B cell (primary cell): ENCODE measurements at regions not wholly inside any gene's neighbourhood (a gene's known extent, or its start where the extent isn't known, plus 50 kb on each side); places are given as distances from the start of the nearest gene placed in this dataset.

ENCODE experiments used
- ATAC-seq: fragments of 200-7000 bp; cut with Tn5 transposase; one replicate; pipeline ENCODE4 v1.10.0; 2021; ENCODE audit warnings: low read depth, mild to moderate bottlenecking, moderate number of reproducible peaks, moderate library complexity
- CTCF ChIA-PET: fragments of 350-600 bp; sonication (Branson Sonifier 250); formaldehyde crosslinking; loops from one replicate; lab custom pipeline; 2021; ENCODE audit warnings: antibody characterized with exemption, inconsistent platforms; lab: Charles Lee
- POLR2A ChIA-PET: fragments of 350-600 bp; sonication (Branson Sonifier 250); formaldehyde crosslinking; loops from one replicate; lab custom pipeline; 2021; ENCODE audit warnings: antibody characterized with exemption; lab: Charles Lee
- DNase-seq: peaks from one replicate; pipeline ENCODE4 v3.0.0; 2013
- H2AFZ ChIP-seq: 2 replicates; pipeline ENCODE4 v1.6.1; 2012; ENCODE audit warnings: mild to moderate bottlenecking, low read depth, low read length; ENCODE audit not compliant: insufficient read depth, poor library complexity, severe bottlenecking
- H3K27ac ChIP-seq, 2 donors: 1 replicate in 1 of 2; 2 replicates in 1 of 2; pipeline ENCODE4 v1.5.1; 2012 to 2013; ENCODE audit warnings: low read length in 2 of 2, mild to moderate bottlenecking in 2 of 2, moderate library complexity in 1 of 2
- H3K27me3 ChIP-seq, 4 experiments: fragments of 200-600 bp in 1 of 4; sonication (generic) in 1 of 4; replicated peaks in 1 of 4; 1 replicate in 2 of 4; 2 replicates in 2 of 4; pipeline versions ENCODE4 v1.6.1 to v1.7.0; 2013 to 2016; ENCODE audit warnings: low read length in 3 of 4, mild to moderate bottlenecking in 2 of 4, mixed read lengths in 1 of 4, moderate library complexity in 1 of 4; ENCODE audit not compliant: insufficient read depth in 4 of 4, control insufficient read depth in 3 of 4; ENCODE audit errors: control extremely low read depth in 1 of 4
- H3K36me3 ChIP-seq, 2 experiments: replicated peaks in 1 of 2; 1 replicate in 1 of 2; 2 replicates in 1 of 2; pipeline versions ENCODE4 v1.6.1 to v1.7.1; 2013; ENCODE audit warnings: low read length in 1 of 2; ENCODE audit not compliant: insufficient read depth in 2 of 2, control insufficient read depth in 1 of 2; ENCODE audit errors: control extremely low read depth in 1 of 2, extremely low read depth in 1 of 2
- H3K4me1 ChIP-seq, 2 donors: fragments of 200-600 bp in 1 of 2; sonication (generic) in 1 of 2; 1 replicate in 1 of 2; 2 replicates in 1 of 2; pipeline versions ENCODE4 v1.5.1 to v1.6.1; 2013 to 2017; ENCODE audit warnings: low read length in 2 of 2; ENCODE audit not compliant: control insufficient read depth in 2 of 2, insufficient read depth in 2 of 2
- H3K4me2 ChIP-seq: replicated peaks from 2 replicates; pipeline ENCODE3; 2012; ENCODE audit warnings: mild to moderate bottlenecking, low read depth, low read length; ENCODE audit not compliant: poor library complexity, severe bottlenecking
- H3K4me3 ChIP-seq, 5 experiments: fragments of 200-600 bp in 1 of 5; sonication (generic) in 1 of 5; 1 replicate in 3 of 5; 2 replicates in 2 of 5; pipeline versions ENCODE4 v1.5.1 to v1.7.0; 2011 to 2016; ENCODE audit warnings: low read length in 4 of 5, mild to moderate bottlenecking in 4 of 5, low read depth in 2 of 5, control low read depth in 1 of 5, moderate library complexity in 1 of 5; ENCODE audit not compliant: insufficient read depth in 1 of 5; ENCODE audit errors: control extremely low read depth in 1 of 5, extremely low read depth in 1 of 5
- H3K79me2 ChIP-seq: fragments of 200-600 bp; sonication (generic); one replicate; pipeline ENCODE4 v1.6.0; 2016; ENCODE audit warnings: low read length; ENCODE audit not compliant: control insufficient read depth, insufficient read depth
- H3K9ac ChIP-seq: fragments of 200-600 bp; sonication (generic); 2 replicates; pipeline ENCODE4 v1.6.1; 2017; ENCODE audit warnings: mild to moderate bottlenecking, low read length, moderate library complexity
- H3K9me3 ChIP-seq, 3 donors: one replicate each; pipeline versions ENCODE4 v1.6.1 to v1.7.1; 2013; ENCODE audit warnings: low read length in 2 of 3; ENCODE audit not compliant: control insufficient read depth in 2 of 3, insufficient read depth in 1 of 3; ENCODE audit errors: control extremely low read depth in 1 of 3
- H4K20me1 ChIP-seq: 2 replicates; pipeline ENCODE4 v1.6.0; 2012; ENCODE audit warnings: mild to moderate bottlenecking, low read length; ENCODE audit not compliant: insufficient read depth, control insufficient read depth, poor library complexity, severe bottlenecking
- H3K27ac Mint-ChIP-seq: one replicate; pipeline ENCODE4 v1.8.0; 2021; ENCODE audit warnings: mixed read lengths
- H3K27me3 Mint-ChIP-seq: one replicate; pipeline ENCODE4 v1.8.0; 2021; ENCODE audit warnings: mixed read lengths
- H3K4me1 Mint-ChIP-seq: one replicate; pipeline ENCODE4 v1.8.0; 2021; ENCODE audit warnings: mixed read lengths
- H3K4me3 Mint-ChIP-seq: one replicate; pipeline ENCODE4 v1.8.0; 2021; ENCODE audit warnings: mixed read lengths
- H3K9me3 Mint-ChIP-seq: one replicate; pipeline ENCODE4 v1.8.0; 2022; ENCODE audit warnings: mixed read lengths; ENCODE audit not compliant: insufficient read depth
- EZH2 ChIP-seq: IDR thresholded peaks from 2 replicates; pipeline ENCODE4 v1.6.1; 2012; ENCODE audit warnings: borderline replicate concordance, low read depth, mild to moderate bottlenecking, moderate library complexity, low read length; ENCODE audit not compliant: insufficient read depth, poor library complexity, severe bottlenecking
- WGBS: methylation state at CpG from one replicate; pipeline ENCODE4 v1.1.5; 2013; ENCODE audit warnings: missing lambda C conversion rate; ENCODE audit not compliant: insufficient coverage; 5-methylcytosine and 5-hydroxymethylcytosine counted together
- intact Hi-C: fragments of 100-400 bp; cut with micrococcal nuclease; formaldehyde crosslinking; loops from one replicate; pipeline ENCODE4 v1.10.0; 2022
- TF ChIP-seq, protein P1 (sequence below): fragments of 200-600 bp; IDR thresholded peaks from one replicate; pipeline ENCODE4 v1.8.0; 2022; ENCODE audit warnings: antibody characterized with exemption, mild to moderate bottlenecking

- POLR2A ChIA-PET, result no interaction called here
- Histone ChIP-seq H3K4me3 (no peak overlapping the region), H4K20me1 (no peaks in the 10 kb centered on the region), H3K9me3 (peaks cover 0 to 5% (median 0%) of the 10 kb centered on the region in 3 donors), H3K27ac (no peak overlapping the region), H3K27me3 (no peaks in the 10 kb centered on the region), H3K36me3 (no peaks in the 10 kb centered on the region), H3K79me2 (no peaks in the 10 kb centered on the region), H3K9ac (no peak overlapping the region), H3K4me1 (no peaks in the 10 kb centered on the region), H3K4me2 (no peak overlapping the region), H2AFZ (no peak overlapping the region)
- H3K4me1 Mint-ChIP-seq, result no peaks in the 10 kb centered on the region
- TF ChIP-seq, protein P1, sequence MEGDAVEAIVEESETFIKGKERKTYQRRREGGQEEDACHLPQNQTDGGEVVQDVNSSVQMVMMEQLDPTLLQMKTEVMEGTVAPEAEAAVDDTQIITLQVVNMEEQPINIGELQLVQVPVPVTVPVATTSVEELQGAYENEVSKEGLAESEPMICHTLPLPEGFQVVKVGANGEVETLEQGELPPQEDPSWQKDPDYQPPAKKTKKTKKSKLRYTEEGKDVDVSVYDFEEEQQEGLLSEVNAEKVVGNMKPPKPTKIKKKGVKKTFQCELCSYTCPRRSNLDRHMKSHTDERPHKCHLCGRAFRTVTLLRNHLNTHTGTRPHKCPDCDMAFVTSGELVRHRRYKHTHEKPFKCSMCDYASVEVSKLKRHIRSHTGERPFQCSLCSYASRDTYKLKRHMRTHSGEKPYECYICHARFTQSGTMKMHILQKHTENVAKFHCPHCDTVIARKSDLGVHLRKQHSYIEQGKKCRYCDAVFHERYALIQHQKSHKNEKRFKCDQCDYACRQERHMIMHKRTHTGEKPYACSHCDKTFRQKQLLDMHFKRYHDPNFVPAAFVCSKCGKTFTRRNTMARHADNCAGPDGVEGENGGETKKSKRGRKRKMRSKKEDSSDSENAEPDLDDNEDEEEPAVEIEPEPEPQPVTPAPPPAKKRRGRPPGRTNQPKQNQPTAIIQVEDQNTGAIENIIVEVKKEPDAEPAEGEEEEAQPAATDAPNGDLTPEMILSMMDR, result no peak
- TF ChIP-seq EZH2, result no peak
- intact Hi-C loops, result no loop called here
- no peak overlapping the region for H3K4me3 Mint-ChIP-seq
- CTCF ChIA-PET, result no interaction called here
- no peaks in the 10 kb centered on the region for H3K9me3 Mint-ChIP-seq
- no peaks in the 10 kb centered on the region for H3K27me3 Mint-ChIP-seq
- H3K27ac Mint-ChIP-seq, result no peak overlapping the region
- DNase-seq (no peak), ATAC-seq (no peak)
These were observed 136.3 kb downstream of the KLF5 start for GRCh38 chr13:73195091-73195490.

DNA sequence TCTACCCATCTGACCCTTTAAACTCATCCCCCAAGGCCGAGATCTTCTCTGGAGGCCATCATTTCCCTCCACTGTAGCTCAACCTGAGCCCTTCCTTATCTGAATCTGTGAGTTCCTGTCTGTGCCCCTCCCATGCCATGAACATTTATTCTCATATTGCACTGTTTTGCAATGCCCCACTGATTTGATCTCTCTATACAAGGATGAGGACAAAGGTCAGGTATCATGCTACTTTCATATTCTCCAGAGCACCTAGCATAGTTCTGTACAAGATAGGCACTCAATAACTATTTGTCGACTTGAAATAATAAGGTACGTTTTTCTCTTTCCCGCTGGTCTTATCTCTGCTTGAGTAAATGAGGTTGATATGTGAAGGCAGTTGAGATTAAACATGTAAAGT, 135.5 kb downstream of the KLF5 start:
- intact Hi-C loops, result no loop called here
- H3K27ac Mint-ChIP-seq, result no peak overlapping the region
- H3K79me2 ChIP-seq, result no peaks in the 10 kb centered on the region
- H3K9ac ChIP-seq, result no peak overlapping the region
- no peak overlapping the region for H3K27ac ChIP-seq
- H4K20me1 ChIP-seq, result no peaks in the 10 kb centered on the region
- H3K4me2 ChIP-seq, result no peak overlapping the region
- POLR2A ChIA-PET, result no interaction called here
- H3K4me1 Mint-ChIP-seq, result no peaks in the 10 kb centered on the region
- CTCF ChIA-PET, result no interaction called here
- H3K9me3 ChIP-seq, result peaks cover 0 to 5% (median 0%) of the 10 kb centered on the region in 3 donors
- H2AFZ ChIP-seq, result no peak overlapping the region
- DNase-seq, result no peak
- no peaks in the 10 kb centered on the region for H3K27me3 Mint-ChIP-seq
- no peak overlapping the region for H3K4me3 Mint-ChIP-seq
- H3K4me1 ChIP-seq, result no peaks in the 10 kb centered on the region
- 71% methylated on average over 1 of the region's 4 CpGs for WGBS
- ATAC-seq, result no peak
- H3K36me3 ChIP-seq, result no peaks in the 10 kb centered on the region
- H3K27me3 ChIP-seq, result no peaks in the 10 kb centered on the region
- no peak overlapping the region for H3K4me3 ChIP-seq
- no peaks in the 10 kb centered on the region for H3K9me3 Mint-ChIP-seq
- TF ChIP-seq, protein P1, result no peak
- no peak for TF ChIP-seq EZH2
